Endothelial cell of umbilical vein (primary cell): ENCODE measurements at regions not wholly inside any gene's neighbourhood (a gene's known extent, or its start where the extent isn't known, plus 50 kb on each side); places are given as distances from the start of the nearest gene placed in this dataset.

Source experiments
- EZH2 ChIP-seq: IDR thresholded peaks from 2 replicates; pipeline ENCODE4 v1.6.1; 2012; ENCODE audit warnings: borderline replicate concordance, low read depth, mild to moderate bottlenecking, moderate library complexity, low read length, inconsistent platforms; ENCODE audit not compliant: severe bottlenecking
- FOS ChIP-seq: IDR thresholded peaks from 2 replicates; pipeline ENCODE4 v1.6.1; 2011; ENCODE audit warnings: mild to moderate bottlenecking, low read length, moderate library complexity, borderline replicate concordance; ENCODE audit not compliant: insufficient read depth
- JUN ChIP-seq: IDR thresholded peaks from 2 replicates; pipeline ENCODE4 v1.6.1; 2011; ENCODE audit warnings: borderline replicate concordance, low read depth; ENCODE audit not compliant: insufficient read length, insufficient read depth
- MAX ChIP-seq: IDR thresholded peaks from 2 replicates; pipeline ENCODE4 v1.6.1; 2011; ENCODE audit not compliant: insufficient read depth, insufficient read length
- MYC ChIP-seq: IDR thresholded peaks from one replicate; pipeline ENCODE4 v1.6.1; 2011; ENCODE audit warnings: mild to moderate bottlenecking, low read depth, low read length
- POLR2A ChIP-seq: IDR thresholded peaks from 2 replicates; pipeline ENCODE4 v1.6.1; 2012; ENCODE audit warnings: low read depth, mild to moderate bottlenecking, control low read depth, low read length
- POLR2AphosphoS5 ChIP-seq: IDR thresholded peaks from 2 replicates; pipeline ENCODE4 v1.6.1; 2012; ENCODE audit warnings: low read depth, mild to moderate bottlenecking, control low read depth, low read length, moderate library complexity; ENCODE audit not compliant: insufficient read depth
- TF ChIP-seq, protein P1 (sequence below), 2 donors: IDR thresholded peaks; 1 replicate in 1 of 2; 2 replicates in 1 of 2; pipeline ENCODE4 v1.5.1; 2011; ENCODE audit warnings: low read length in 2 of 2, mild to moderate bottlenecking in 2 of 2, moderate library complexity in 2 of 2, control low read depth in 1 of 2, inconsistent platforms in 1 of 2, low read depth in 1 of 2; ENCODE audit not compliant: insufficient read depth in 1 of 2; ENCODE audit errors: extremely low read depth in 1 of 2

- TF ChIP-seq MAX (no peak), EZH2 (no peak), POLR2A (no peak), FOS (no peak), POLR2AphosphoS5 (no peak), MYC (no peak), JUN (no peak)
- TF ChIP-seq, protein P1, sequence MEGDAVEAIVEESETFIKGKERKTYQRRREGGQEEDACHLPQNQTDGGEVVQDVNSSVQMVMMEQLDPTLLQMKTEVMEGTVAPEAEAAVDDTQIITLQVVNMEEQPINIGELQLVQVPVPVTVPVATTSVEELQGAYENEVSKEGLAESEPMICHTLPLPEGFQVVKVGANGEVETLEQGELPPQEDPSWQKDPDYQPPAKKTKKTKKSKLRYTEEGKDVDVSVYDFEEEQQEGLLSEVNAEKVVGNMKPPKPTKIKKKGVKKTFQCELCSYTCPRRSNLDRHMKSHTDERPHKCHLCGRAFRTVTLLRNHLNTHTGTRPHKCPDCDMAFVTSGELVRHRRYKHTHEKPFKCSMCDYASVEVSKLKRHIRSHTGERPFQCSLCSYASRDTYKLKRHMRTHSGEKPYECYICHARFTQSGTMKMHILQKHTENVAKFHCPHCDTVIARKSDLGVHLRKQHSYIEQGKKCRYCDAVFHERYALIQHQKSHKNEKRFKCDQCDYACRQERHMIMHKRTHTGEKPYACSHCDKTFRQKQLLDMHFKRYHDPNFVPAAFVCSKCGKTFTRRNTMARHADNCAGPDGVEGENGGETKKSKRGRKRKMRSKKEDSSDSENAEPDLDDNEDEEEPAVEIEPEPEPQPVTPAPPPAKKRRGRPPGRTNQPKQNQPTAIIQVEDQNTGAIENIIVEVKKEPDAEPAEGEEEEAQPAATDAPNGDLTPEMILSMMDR (IDR thresholded peaks at IDR 0.05; ENCODE audit: extremely low read depth in 1 of 2, insufficient read depth in 1 of 2, low read depth in 1 of 2, low read length in 2 of 2), result no peak
Observed at GRCh38 chr2:221642447-221642846, 70.3 kb upstream of the EPHA4 start.
